ENCODE measurements at regions not wholly inside any gene's neighbourhood (a gene's known extent, or its start where the extent isn't known, plus 50 kb on each side); places are given as distances from the start of the nearest gene placed in this dataset.

- in situ Hi-C loops (cut with MboI; ENCODE audit: low sequenced_read_pairs, unreplicated experiment), result no loop called here
These were observed 205.9 kb downstream of the CTH start for GRCh38 chr1:70616946-70617345.

GRCh38 chr1:70617728-70618127 is 206.7 kb downstream of the CTH start:
- no peak for TF ChIP-seq CTCF (IDR thresholded peaks at IDR 0.05; ENCODE audit: borderline replicate concordance, control extremely low read depth, extremely low read depth, insufficient read depth, missing control alignments)
- DNase-seq (ENCODE audit: low spot score), result no peak
- in situ Hi-C loops (cut with MboI; ENCODE audit: low sequenced_read_pairs, unreplicated experiment), result no loop called here

More at GRCh38 chr1:70616946-70617345, 205.9 kb downstream of the CTH start:
- TF ChIP-seq CTCF (IDR thresholded peaks at IDR 0.05; ENCODE audit: borderline replicate concordance, control extremely low read depth, extremely low read depth, insufficient read depth, missing control alignments), result no peak
- no peak for DNase-seq (ENCODE audit: low spot score)

GRCh38 chr1:70627910-70628309 is 216.8 kb downstream of the CTH start:
- DNase-seq (ENCODE audit: low spot score), result no peak
- in situ Hi-C loops (cut with MboI; ENCODE audit: low sequenced_read_pairs, unreplicated experiment), result no loop called here
- TF ChIP-seq CTCF (IDR thresholded peaks at IDR 0.05; ENCODE audit: borderline replicate concordance, control extremely low read depth, extremely low read depth, insufficient read depth, missing control alignments), result no peak

GRCh38 chr1:70628973-70629372 is 217.9 kb downstream of the CTH start:
- DNase-seq (ENCODE audit: low spot score), result no peak
- no peak for TF ChIP-seq CTCF (IDR thresholded peaks at IDR 0.05; ENCODE audit: borderline replicate concordance, control extremely low read depth, extremely low read depth, insufficient read depth, missing control alignments)
- in situ Hi-C loops (cut with MboI; ENCODE audit: low sequenced_read_pairs, unreplicated experiment), result no loop called here

- TF ChIP-seq CTCF (IDR thresholded peaks at IDR 0.05; ENCODE audit: borderline replicate concordance, control extremely low read depth, extremely low read depth, insufficient read depth, missing control alignments), result no peak
- in situ Hi-C loops (cut with MboI; ENCODE audit: low sequenced_read_pairs, unreplicated experiment), result no loop called here
- no peak for DNase-seq (ENCODE audit: low spot score)
These were observed 221.9 kb downstream of the CTH start for GRCh38 chr1:70633004-70633403.

- TF ChIP-seq CTCF (IDR thresholded peaks at IDR 0.05; ENCODE audit: borderline replicate concordance, control extremely low read depth, extremely low read depth, insufficient read depth, missing control alignments), result no peak
- in situ Hi-C loops (cut with MboI; ENCODE audit: low sequenced_read_pairs, unreplicated experiment), result no loop called here
- no peak for DNase-seq (ENCODE audit: low spot score)
These were observed 224.8 kb downstream of the CTH start for GRCh38 chr1:70635868-70636267.

GRCh38 chr1:70641868-70642267 is 230.8 kb downstream of the CTH start:
- in situ Hi-C loops (cut with MboI; ENCODE audit: low sequenced_read_pairs, unreplicated experiment), result no loop called here
- no peak for DNase-seq (ENCODE audit: low spot score)
- no peak for TF ChIP-seq CTCF (IDR thresholded peaks at IDR 0.05; ENCODE audit: borderline replicate concordance, control extremely low read depth, extremely low read depth, insufficient read depth, missing control alignments)
